ENCODE measurements at regions not wholly inside any gene's neighbourhood (a gene's known extent, or its start where the extent isn't known, plus 50 kb on each side); places are given as distances from the start of the nearest gene placed in this dataset.
"Not testable (repeated sequence)": the region's sequence is repeated elsewhere in the genome, so short reads cannot be mapped to it uniquely, and the experiment has no call there.

DNA sequence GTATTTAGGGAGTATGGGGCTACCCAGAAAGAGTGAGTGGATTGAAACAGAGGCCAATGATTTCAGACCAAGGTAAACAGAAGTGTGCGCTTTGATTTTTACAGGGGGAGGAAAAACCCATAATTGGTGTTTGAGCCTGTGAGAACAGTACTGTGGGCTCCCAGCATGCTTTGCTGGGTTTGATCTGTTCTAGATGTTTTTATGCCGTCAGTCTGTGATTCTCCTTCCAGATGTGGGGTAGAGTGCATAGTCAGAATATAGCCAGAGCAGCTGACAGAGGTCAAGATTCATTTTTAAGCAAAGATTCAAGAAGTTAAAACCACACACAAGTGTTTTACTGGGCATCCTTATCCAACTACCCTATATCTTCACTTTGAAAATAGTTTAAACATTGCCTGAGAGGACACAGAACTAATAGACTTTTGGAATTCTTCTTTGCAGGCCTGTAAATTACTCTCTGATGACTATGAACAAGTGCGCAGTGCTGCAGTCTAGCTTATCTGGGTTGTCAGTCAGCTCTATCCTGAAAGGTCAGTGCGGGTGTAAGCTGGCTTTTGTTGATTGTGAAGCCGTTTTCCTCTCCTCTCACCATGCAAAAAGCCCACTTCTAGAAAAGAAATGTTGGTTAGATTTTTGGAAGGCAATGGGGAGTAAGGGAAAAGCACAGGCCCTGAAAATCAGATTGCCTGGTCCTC lies 216.2 kb upstream of the VKORC1L1 start:
- TF ChIP-seq CTCF, POLR2A (IDR thresholded peaks at IDR 0.05): not testable (repeated sequence)
